B cell (primary cell): ENCODE measurements at regions not wholly inside any gene's neighbourhood (a gene's known extent, or its start where the extent isn't known, plus 50 kb on each side); places are given as distances from the start of the nearest gene placed in this dataset.
"Not testable (repeated sequence)": the region's sequence is repeated elsewhere in the genome, so short reads cannot be mapped to it uniquely, and the experiment has no call there.

ENCODE experiments used
- ATAC-seq: fragments of 200-7000 bp; cut with Tn5 transposase; one replicate; pipeline ENCODE4 v1.10.0; 2021; ENCODE audit warnings: low read depth, mild to moderate bottlenecking, moderate number of reproducible peaks, moderate library complexity
- CTCF ChIA-PET: fragments of 350-600 bp; sonication (Branson Sonifier 250); formaldehyde crosslinking; loops from one replicate; lab custom pipeline; 2021; ENCODE audit warnings: antibody characterized with exemption, inconsistent platforms; lab: Charles Lee
- POLR2A ChIA-PET: fragments of 350-600 bp; sonication (Branson Sonifier 250); formaldehyde crosslinking; loops from one replicate; lab custom pipeline; 2021; ENCODE audit warnings: antibody characterized with exemption; lab: Charles Lee
- DNase-seq: peaks from one replicate; pipeline ENCODE4 v3.0.0; 2013
- H2AFZ ChIP-seq: 2 replicates; pipeline ENCODE4 v1.6.1; 2012; ENCODE audit warnings: mild to moderate bottlenecking, low read depth, low read length; ENCODE audit not compliant: insufficient read depth, poor library complexity, severe bottlenecking
- H3K27ac ChIP-seq, 2 donors: 1 replicate in 1 of 2; 2 replicates in 1 of 2; pipeline ENCODE4 v1.5.1; 2012 to 2013; ENCODE audit warnings: low read length in 2 of 2, mild to moderate bottlenecking in 2 of 2, moderate library complexity in 1 of 2
- H3K27me3 ChIP-seq, 4 experiments: fragments of 200-600 bp in 1 of 4; sonication (generic) in 1 of 4; replicated peaks in 1 of 4; 1 replicate in 2 of 4; 2 replicates in 2 of 4; pipeline versions ENCODE4 v1.6.1 to v1.7.0; 2013 to 2016; ENCODE audit warnings: low read length in 3 of 4, mild to moderate bottlenecking in 2 of 4, mixed read lengths in 1 of 4, moderate library complexity in 1 of 4; ENCODE audit not compliant: insufficient read depth in 4 of 4, control insufficient read depth in 3 of 4; ENCODE audit errors: control extremely low read depth in 1 of 4
- H3K36me3 ChIP-seq, 2 experiments: replicated peaks in 1 of 2; 1 replicate in 1 of 2; 2 replicates in 1 of 2; pipeline versions ENCODE4 v1.6.1 to v1.7.1; 2013; ENCODE audit warnings: low read length in 1 of 2; ENCODE audit not compliant: insufficient read depth in 2 of 2, control insufficient read depth in 1 of 2; ENCODE audit errors: control extremely low read depth in 1 of 2, extremely low read depth in 1 of 2
- H3K4me1 ChIP-seq, 2 donors: fragments of 200-600 bp in 1 of 2; sonication (generic) in 1 of 2; 1 replicate in 1 of 2; 2 replicates in 1 of 2; pipeline versions ENCODE4 v1.5.1 to v1.6.1; 2013 to 2017; ENCODE audit warnings: low read length in 2 of 2; ENCODE audit not compliant: control insufficient read depth in 2 of 2, insufficient read depth in 2 of 2
- H3K4me2 ChIP-seq: replicated peaks from 2 replicates; pipeline ENCODE3; 2012; ENCODE audit warnings: mild to moderate bottlenecking, low read depth, low read length; ENCODE audit not compliant: poor library complexity, severe bottlenecking
- H3K4me3 ChIP-seq, 5 experiments: fragments of 200-600 bp in 1 of 5; sonication (generic) in 1 of 5; 1 replicate in 3 of 5; 2 replicates in 2 of 5; pipeline versions ENCODE4 v1.5.1 to v1.7.0; 2011 to 2016; ENCODE audit warnings: low read length in 4 of 5, mild to moderate bottlenecking in 4 of 5, low read depth in 2 of 5, control low read depth in 1 of 5, moderate library complexity in 1 of 5; ENCODE audit not compliant: insufficient read depth in 1 of 5; ENCODE audit errors: control extremely low read depth in 1 of 5, extremely low read depth in 1 of 5
- H3K79me2 ChIP-seq: fragments of 200-600 bp; sonication (generic); one replicate; pipeline ENCODE4 v1.6.0; 2016; ENCODE audit warnings: low read length; ENCODE audit not compliant: control insufficient read depth, insufficient read depth
- H3K9ac ChIP-seq: fragments of 200-600 bp; sonication (generic); 2 replicates; pipeline ENCODE4 v1.6.1; 2017; ENCODE audit warnings: mild to moderate bottlenecking, low read length, moderate library complexity
- H3K9me3 ChIP-seq, 3 donors: one replicate each; pipeline versions ENCODE4 v1.6.1 to v1.7.1; 2013; ENCODE audit warnings: low read length in 2 of 3; ENCODE audit not compliant: control insufficient read depth in 2 of 3, insufficient read depth in 1 of 3; ENCODE audit errors: control extremely low read depth in 1 of 3
- H4K20me1 ChIP-seq: 2 replicates; pipeline ENCODE4 v1.6.0; 2012; ENCODE audit warnings: mild to moderate bottlenecking, low read length; ENCODE audit not compliant: insufficient read depth, control insufficient read depth, poor library complexity, severe bottlenecking
- H3K27ac Mint-ChIP-seq: one replicate; pipeline ENCODE4 v1.8.0; 2021; ENCODE audit warnings: mixed read lengths
- H3K27me3 Mint-ChIP-seq: one replicate; pipeline ENCODE4 v1.8.0; 2021; ENCODE audit warnings: mixed read lengths
- H3K4me1 Mint-ChIP-seq: one replicate; pipeline ENCODE4 v1.8.0; 2021; ENCODE audit warnings: mixed read lengths
- H3K4me3 Mint-ChIP-seq: one replicate; pipeline ENCODE4 v1.8.0; 2021; ENCODE audit warnings: mixed read lengths
- H3K9me3 Mint-ChIP-seq: one replicate; pipeline ENCODE4 v1.8.0; 2022; ENCODE audit warnings: mixed read lengths; ENCODE audit not compliant: insufficient read depth
- CTCF ChIP-seq: fragments of 200-600 bp; IDR thresholded peaks from one replicate; pipeline ENCODE4 v1.8.0; 2022; ENCODE audit warnings: antibody characterized with exemption, mild to moderate bottlenecking
- EZH2 ChIP-seq: IDR thresholded peaks from 2 replicates; pipeline ENCODE4 v1.6.1; 2012; ENCODE audit warnings: borderline replicate concordance, low read depth, mild to moderate bottlenecking, moderate library complexity, low read length; ENCODE audit not compliant: insufficient read depth, poor library complexity, severe bottlenecking
- WGBS: methylation state at CpG from one replicate; pipeline ENCODE4 v1.1.5; 2013; ENCODE audit warnings: missing lambda C conversion rate; ENCODE audit not compliant: insufficient coverage; 5-methylcytosine and 5-hydroxymethylcytosine counted together
- intact Hi-C: fragments of 100-400 bp; cut with micrococcal nuclease; formaldehyde crosslinking; loops from one replicate; pipeline ENCODE4 v1.10.0; 2022

GRCh38 chr15:96474231-96474664 lies 143.7 kb downstream of the NR2F2 start:
- Mint-ChIP-seq H3K9me3 (peaks cover 7% of the 10 kb centered on the region), H3K27ac (no peak overlapping the region), H3K4me3 (no peak overlapping the region), H3K4me1 (no peaks in the 10 kb centered on the region), H3K27me3 (no peaks in the 10 kb centered on the region)
- Histone ChIP-seq H3K4me1 (no peaks in the 10 kb centered on the region), H3K4me3 (no peak overlapping the region), H3K27me3 (no peaks in the 10 kb centered on the region), H3K36me3 (no peaks in the 10 kb centered on the region), H2AFZ (no peak overlapping the region), H3K9me3 (no peaks in the 10 kb centered on the region), H3K4me2 (no peak overlapping the region), H3K27ac (no peak overlapping the region), H4K20me1 (no peaks in the 10 kb centered on the region), H3K9ac (no peak overlapping the region), H3K79me2 (no peaks in the 10 kb centered on the region)
- DNase-seq (no peak), ATAC-seq (no peak)
- 100% methylated on average over 1 of the region's 5 CpGs for WGBS
- POLR2A ChIA-PET: no interaction called here
- no peak for TF ChIP-seq EZH2
- no peak for TF ChIP-seq CTCF
- CTCF ChIA-PET: no interaction called here
- intact Hi-C loops: no loop called here

- no peak overlapping the region for H3K4me3 ChIP-seq
- no CpG with 5 or more reads among the region's 3 CpGs for WGBS
- POLR2A ChIA-PET: no interaction called here
Observed at GRCh38 chr15:96477227-96477626, 146.7 kb downstream of the NR2F2 start.

GRCh38 chr15:96484412-96484811 lies 153.9 kb downstream of the NR2F2 start:
- intact Hi-C loops, H3K4me3 Mint-ChIP-seq, H3K27ac ChIP-seq, H3K27me3 Mint-ChIP-seq, CTCF ChIA-PET, H3K4me1 Mint-ChIP-seq, H3K9ac ChIP-seq, H3K27ac Mint-ChIP-seq, H3K36me3 ChIP-seq, H3K4me3 ChIP-seq, ATAC-seq, H3K4me1 ChIP-seq, DNase-seq, H3K9me3 Mint-ChIP-seq, H3K27me3 ChIP-seq, POLR2A ChIA-PET, H3K9me3 ChIP-seq, H3K4me2 ChIP-seq, H2AFZ ChIP-seq, H3K79me2 ChIP-seq, H4K20me1 ChIP-seq: not testable (repeated sequence)
- no CpG with 5 or more reads among the region's 1 CpG for WGBS

More at GRCh38 chr15:96477227-96477626, 146.7 kb downstream of the NR2F2 start:
- H3K27ac Mint-ChIP-seq: no peak overlapping the region
- Histone ChIP-seq H3K4me1 (no peaks in the 10 kb centered on the region), H3K9me3 (no peaks in the 10 kb centered on the region), H3K79me2 (no peaks in the 10 kb centered on the region), H3K4me2 (no peak overlapping the region), H3K27ac (no peak overlapping the region), H3K27me3 (no peaks in the 10 kb centered on the region), H3K36me3 (no peaks in the 10 kb centered on the region), H3K9ac (no peak overlapping the region), H2AFZ (no peak overlapping the region), H4K20me1 (no peaks in the 10 kb centered on the region)
- ATAC-seq (no peak), DNase-seq (no peak)
- no peak for TF ChIP-seq CTCF
- TF ChIP-seq EZH2: no peak
- intact Hi-C loops: no loop called here
- H3K27me3 Mint-ChIP-seq: no peaks in the 10 kb centered on the region
- no peaks in the 10 kb centered on the region for H3K4me1 Mint-ChIP-seq
- H3K4me3 Mint-ChIP-seq: no peak overlapping the region
- CTCF ChIA-PET: no interaction called here
- peaks cover 8% of the 10 kb centered on the region for H3K9me3 Mint-ChIP-seq
